HG03066 (cell line): ENCODE measurements at regions not wholly inside any gene's neighbourhood (a gene's known extent, or its start where the extent isn't known, plus 50 kb on each side); places are given as distances from the start of the nearest gene placed in this dataset.

Experiments used
- ATAC-seq: cut with Tn5 transposase; IDR thresholded peaks from one replicate; pipeline ENCODE4 v1.9.1; 2021; ENCODE audit warnings: low read depth; ENCODE audit not compliant: unreplicated experiment

DNA sequence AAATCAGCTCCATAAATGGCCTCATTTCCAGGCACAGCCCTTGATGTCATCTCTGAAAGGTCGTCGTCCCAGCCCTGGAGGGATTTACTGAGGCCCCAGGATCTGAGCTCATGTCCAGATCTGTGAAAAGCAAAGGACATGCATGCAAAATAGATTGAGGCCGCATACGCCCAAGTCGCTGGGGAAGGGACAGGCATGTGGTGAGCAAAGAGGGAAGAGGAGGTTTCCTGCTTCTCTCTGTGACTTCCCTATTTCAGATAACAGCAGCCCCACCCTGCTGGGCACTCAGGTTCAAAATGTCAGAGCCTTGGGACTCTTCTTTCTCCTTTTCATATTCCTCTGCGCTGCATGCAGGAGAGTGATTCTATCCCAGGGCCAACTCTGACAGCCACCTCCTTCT lies 197.2 kb downstream of the ADSS2 start:
- no peak for ATAC-seq

DNA sequence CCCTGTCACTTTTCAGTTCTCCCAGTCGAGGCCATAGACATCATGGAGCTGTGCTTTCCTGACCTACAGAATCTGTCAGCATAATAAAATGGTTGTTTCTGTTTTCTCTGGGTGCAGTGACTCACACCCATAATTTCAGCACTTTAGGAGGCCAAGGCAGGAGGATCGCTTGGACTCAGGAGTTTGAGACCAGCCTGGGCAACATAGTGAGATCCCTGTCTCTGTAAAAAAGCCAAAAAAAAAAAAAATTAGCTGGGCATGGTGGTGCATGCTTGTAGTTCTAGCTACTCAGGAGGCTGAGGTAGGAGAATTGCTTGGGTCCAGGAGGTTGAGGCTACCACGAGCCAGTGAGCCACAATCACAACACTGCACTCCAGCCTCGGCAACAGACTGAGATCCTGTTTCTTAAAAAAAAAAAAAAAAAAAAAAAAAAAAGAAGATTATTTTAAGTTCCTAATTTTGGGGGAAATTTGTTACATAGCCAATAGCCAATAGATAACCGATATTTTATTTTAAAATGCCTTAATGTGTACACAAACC lies 196.2 kb downstream of the ADSS2 start:
- ATAC-seq = no peak

DNA sequence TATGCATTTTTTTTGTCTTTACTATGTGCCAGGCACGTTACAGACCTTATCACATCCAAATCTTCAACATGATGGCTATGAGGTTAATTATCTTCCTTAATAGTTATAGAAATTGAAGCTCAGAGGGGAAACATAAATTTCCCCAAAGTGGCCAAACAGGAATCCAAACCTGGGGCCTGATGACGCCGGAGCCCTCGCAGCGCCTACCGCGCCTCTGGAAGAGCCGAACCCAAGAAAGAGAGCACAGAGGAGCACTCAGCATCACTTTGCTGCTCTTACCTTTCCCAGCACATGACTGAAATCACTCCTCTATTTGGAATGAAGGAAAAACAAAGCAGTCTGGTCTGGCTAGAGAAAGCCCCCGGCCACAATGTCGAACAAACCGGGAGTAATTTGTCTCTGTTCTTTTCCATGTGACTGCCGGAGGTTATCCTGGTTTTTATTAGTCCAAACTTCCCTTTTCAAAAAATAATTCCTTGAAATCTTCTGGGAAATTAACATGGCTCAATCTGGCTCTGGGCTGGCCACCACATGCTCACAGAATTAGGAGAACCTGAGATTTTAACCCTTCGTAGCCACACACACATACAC lies 195.5 kb downstream of the ADSS2 start:
- no peak for ATAC-seq

DNA sequence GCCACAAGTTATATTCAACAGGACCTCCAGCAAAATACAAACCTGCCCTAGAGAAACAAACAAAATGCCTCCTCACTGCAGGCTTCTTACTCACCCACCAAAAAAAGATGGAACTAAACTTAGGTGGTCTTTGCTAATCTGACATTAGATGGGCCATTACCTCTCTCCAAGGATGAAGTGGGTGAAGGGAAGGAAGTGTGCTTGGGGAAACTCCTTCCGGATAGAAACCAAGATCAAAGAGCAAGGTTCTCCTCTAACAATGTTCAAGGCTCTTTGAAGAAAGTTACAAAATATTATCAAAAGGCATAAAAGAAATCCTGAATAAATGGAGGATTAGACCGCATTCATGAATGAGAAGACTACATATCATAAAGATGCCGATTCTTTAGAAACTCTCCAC lies 187.5 kb downstream of the ADSS2 start:
- ATAC-seq = no peak

DNA sequence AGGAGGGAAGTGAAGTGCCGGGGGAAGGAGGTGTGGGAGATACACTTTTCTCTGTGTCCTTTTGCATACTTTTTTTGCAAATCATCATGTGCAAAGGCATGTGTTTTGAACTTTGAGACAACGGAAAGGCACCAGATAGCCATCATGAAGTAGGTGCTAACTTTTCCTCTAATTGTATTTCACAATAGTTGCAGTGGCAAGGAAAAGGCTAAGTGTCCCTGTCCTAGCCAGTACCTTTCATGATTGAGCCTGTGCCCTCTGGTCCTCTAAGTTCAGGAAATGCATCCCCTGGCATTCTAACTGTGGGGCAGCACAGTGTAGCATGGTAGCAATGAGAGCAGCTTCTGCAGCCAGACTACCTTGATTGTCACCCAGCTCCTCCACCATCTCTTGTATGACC lies 186.2 kb downstream of the ADSS2 start:
- ATAC-seq = no peak

DNA sequence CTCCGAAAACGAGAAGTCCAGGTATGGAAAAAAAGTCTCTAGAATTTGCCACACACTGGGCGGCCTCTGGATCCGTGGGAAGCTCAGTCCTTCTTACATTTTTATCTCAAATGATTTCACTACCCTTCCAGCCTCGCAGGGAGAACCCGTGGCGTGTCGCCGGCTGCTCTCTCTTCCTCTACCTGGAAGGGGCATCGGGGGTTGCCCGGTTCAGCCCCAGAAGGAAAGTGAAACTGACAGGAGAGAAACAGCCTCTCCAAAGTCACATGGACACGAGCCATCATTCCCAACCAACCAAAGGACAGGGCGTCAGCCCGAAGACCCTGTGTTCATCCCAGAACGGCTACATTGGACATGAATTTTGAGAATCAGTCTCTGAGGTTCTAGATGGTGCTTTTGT lies 182.5 kb downstream of the ADSS2 start:
- ATAC-seq = no peak

DNA sequence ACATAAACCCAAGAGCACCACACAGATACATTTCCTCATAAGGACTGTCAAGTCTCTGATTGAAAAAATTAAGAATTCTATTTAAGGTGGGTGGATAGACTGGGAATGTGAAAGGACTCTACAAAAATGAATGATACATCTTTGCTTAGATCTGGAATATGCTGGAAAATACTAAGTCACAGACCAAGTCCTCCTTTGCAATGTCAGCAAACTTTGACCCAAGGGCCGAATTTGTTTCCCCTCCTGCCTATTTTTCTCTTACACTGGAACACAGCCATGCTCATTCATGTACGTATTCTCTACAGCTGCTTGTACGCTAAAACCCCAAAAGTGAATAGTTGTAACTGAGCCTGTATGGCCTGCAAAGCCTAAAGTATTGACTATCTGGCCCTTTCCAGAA lies 180.7 kb downstream of the ADSS2 start:
- ATAC-seq = no peak

DNA sequence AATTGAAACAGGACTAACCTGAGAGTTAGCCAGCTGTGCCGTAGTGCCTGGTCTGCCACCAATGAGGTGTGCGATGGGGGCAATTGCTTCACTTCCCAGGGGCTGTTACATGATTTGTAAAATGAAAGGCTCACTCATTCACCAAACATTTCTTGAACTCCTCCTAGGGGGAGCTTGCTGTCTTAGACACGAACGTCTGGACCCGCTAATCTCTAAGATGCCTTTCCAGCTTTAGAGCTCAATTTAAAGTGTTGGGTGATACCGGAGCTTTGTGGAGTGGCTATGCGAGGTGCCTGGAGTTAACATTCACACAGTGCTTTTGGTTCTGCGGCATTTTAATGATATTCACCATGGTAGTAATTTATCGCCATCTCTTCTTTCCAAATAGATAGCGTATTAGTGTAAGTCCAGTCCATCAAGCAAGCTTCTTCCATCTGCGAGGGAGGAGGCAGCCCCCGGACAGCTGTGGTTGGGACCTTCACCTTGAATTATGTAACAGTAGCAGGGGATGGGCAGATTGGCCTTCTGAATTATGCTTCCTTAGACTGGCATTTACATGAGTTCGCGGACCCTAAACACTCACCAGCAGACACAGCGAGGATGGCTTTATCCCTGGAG lies 179.9 kb downstream of the ADSS2 start:
- ATAC-seq = no peak

DNA sequence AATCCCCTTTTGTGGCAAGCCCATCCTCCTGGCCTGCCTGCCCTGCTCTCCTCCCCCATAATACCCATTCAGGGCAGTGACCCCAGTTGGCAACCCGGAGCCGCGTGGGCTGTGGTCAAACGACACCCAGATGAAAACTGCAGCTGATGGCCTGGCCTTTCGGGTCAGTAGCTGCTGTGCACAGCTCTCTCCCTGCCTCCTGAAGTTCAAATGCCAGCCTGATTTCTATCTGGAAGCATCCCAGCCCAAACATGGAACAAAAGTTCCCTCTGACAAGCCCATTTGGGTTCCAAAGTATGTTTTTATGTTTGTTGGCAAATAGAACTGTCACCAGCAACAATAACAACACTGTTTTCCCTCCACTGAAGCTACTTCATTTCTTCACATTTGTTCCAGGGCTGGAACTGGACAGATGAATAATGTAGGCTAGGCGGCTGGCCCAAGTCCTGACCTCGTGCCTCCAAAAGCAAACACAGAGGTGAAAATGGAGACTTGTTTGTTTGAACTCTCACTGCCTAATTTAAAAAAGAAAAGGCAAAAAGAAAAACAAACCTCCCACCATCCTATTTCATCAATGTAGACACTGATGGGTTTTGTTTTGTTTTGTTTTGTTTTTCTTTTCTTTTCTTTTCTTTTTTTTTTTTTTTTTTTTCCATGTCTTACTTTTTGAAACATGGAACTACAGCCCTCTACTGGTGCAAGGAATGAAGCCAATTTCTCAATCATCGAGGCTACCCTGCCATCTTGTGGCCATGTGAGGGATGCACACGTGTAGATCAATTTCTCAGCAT lies 179.0 kb downstream of the ADSS2 start:
- ATAC-seq = peak; percentile 86

DNA sequence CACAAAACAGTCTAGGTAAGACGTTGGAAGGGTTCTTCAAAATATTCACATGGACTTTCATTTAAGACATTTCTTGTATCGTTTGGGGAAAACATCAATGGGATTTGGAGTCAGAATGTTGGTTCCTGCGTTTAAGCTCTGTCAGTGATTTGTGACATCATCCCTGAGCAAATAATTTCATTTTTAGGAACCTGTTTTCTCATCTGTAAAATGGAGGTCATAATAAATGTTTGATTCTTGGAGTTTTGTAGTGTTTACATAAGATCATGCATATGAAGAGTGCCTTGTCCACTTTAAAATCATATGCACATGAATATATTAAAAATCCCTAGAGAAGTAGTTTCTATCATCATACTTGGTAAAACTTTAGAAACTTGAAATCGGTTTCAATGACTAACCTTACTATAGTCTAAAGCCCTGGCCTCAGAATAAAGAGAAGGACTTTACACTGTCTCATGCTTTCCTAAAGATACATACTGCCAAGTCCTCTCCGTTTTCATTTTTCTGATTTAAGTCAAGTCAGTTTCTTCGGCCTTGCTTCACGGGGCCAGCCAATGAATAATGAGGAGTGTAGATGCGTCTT lies 178.4 kb downstream of the ADSS2 start:
- ATAC-seq = no peak

DNA sequence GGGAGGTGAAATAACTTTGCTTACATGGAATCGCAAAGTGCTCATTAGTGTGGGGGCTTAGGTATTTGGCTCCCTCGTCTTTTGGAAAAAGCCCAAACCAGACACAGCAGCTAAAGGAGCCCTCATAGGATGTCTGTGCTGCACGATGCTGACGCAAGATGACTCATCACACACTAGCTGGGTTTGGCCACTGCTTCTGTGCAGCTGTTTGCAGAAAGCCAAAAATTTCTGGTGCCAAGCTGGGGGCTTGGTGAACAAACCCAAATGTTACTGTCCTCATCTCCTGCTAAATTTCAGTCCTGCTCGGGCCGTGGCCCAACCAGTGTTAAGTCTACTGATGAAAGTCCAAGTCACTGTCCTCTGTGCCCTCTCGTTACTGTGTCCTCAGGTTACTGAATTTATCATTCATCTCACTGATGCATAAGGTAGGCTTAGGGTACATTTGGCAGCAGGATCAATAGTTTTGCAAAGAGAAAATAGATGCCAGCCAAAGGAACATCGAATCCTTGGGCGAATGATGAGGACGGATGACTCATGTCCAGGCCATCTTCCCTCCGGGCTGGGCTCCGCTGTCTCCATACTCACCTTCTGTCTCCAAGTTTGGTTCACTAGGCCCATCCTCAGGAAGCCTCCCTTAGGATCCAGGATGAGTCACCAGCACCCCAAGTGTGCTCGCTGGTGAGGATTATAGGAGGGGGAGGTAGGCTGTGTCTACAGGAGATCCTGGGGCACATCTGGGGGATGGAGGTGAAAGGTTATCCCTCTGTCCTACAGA lies 177.7 kb downstream of the ADSS2 start:
- ATAC-seq = no peak

DNA sequence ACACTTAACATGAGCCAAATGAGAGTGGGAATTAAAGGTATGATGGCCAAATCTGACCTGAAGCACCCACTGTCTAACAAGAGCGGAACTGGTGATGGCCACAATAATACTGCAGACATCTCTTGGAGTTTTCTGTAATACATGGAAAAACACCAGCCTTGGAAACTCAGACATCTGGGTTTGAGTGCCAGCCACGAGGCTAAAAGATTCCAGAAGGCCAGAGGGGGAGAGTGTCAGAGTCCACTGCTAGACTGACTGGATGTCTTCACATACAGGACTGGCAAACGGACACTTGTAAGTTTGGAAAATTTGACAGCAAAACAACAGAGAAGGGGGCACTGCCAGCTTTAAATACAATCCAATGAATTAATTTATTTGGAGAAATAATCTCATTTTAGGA lies 175.1 kb downstream of the ADSS2 start:
- no peak for ATAC-seq

DNA sequence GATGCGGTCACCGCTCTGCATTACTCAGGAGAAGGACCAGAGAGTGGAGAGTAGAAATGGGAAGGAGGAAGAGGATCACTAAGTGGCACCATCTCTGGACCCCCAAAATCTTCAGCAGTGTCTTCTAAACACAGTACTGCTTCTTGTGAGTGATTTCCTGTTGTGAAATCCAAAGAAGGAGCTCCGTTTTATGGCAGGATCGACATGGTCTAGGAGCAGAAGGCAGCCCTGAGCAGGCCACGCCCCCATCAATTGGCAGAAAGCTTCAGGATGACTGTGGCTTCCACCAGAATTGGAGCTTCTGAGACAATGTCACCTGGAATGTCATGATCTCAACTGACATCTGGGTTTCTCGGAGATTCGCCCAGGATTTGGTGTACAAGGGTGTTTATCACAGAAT lies 171.5 kb downstream of the ADSS2 start:
- no peak for ATAC-seq

DNA sequence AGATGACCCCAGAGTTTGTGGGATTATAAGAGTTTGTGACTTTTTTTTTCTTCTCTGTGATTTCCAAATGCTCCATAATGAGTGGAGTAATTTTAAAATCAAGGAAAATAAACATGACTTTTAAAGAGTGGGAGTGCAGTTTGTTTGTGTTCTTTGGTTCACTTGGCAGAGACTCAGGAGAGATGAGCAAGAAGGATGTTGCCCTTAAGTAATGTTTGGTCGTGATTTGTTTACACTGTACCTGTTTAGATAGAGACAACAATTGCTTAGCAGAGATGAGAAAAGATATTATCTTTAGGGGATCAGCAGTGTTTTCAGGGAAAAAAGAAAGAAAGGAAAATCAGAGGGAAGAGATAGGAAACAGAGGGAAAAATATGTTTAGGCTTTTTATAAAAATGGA lies 170.8 kb downstream of the ADSS2 start:
- no peak for ATAC-seq

DNA sequence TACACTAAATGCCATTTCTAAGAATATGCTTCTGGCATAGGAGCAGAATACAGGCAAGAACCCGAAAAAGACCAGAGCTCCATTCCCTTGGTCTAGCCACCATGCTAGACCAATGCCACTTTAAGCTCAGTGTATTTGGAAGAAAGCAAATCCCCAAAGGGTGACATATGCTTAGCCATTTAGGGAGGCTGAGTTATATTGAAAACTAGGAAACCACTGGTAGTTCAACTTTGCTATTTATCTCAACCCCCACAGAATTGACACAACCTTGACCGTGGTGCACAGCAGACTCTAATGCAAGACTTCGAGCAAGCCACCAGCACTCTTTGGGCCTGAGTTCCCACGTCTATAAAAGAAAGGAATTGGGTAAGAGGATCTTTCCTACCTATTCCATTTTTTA lies 167.9 kb downstream of the ADSS2 start:
- no peak for ATAC-seq

DNA sequence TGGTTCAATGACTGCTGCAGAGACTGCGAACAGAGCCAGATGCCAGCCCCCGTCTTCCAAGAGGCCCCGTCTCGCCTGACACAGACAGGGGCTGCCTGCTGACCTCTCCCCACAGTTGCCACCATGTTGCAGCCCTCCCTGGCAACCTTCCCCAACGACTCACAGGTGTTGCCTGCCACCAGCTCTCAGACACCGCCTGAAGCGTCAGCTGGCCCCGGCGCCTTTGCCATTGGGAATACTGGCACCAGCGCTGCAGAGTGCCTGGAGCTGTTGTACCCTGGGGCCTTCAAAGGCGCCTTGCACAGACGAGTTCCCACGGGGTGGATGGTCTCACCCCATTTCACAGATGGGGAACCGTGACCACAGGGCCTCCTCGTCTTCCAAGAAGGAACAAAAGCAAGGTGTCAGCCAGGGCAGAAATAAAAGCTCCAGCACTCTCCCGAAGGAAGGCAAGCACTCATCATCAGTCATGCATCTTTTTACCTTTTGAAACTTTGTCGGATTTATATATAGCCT lies 167.0 kb downstream of the ADSS2 start:
- no peak for ATAC-seq

DNA sequence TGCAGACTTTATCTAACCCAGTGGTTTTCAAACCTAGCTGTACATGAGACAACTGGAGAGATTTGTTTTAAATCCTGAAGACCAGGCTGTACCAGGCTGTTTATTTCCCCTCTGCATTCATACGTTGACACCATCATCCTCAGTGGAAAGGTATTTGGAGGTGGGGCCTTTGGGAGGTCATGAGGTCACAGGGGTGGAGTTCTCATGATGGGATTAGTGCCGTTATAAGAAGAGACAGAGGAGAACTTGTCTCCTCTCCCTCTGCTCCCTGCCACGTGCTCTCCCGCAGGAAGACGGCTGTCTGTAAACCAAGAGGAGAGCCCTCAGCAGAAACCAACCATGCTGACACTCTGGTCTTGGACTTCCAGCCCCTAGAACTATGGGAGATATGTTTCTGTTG lies 165.4 kb downstream of the ADSS2 start:
- no peak for ATAC-seq

DNA sequence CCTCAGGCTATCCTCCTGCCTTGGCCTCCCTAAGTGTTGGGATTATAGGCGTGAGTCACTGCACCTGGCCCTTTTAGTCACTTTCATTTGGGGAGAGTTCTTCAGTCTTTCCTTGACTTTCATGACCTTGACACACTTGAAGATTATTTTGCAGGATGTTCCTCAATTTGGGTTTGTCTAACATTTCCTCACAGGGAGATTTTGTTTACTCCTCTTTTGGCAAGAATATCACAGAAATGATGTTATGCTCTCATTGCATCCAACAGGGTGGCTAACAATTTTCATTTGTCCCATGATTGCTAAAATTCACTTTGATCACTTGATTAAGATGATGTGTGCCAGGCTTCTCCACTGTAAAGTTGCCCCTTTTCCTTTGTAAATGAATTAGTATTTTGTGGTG lies 164.0 kb downstream of the ADSS2 start:
- ATAC-seq = no peak

DNA sequence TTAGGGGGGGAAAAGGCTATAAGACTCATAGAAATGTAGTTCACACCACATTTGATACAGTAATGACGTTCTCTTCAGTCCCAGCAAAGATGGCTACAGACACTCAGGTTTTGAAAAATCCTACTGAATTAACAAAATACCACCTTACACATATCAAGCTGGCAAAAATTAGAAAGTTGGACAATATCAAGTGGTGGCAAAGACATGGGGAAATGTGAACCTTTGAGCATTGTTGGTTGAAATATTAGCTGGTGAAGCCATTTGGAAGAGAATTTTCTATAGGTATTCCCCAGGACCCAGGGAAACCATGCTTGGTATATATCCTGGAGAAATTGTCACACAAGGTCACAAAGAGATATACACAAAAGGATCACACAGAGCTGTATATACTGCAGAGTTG lies 163.0 kb downstream of the ADSS2 start:
- no peak for ATAC-seq

DNA sequence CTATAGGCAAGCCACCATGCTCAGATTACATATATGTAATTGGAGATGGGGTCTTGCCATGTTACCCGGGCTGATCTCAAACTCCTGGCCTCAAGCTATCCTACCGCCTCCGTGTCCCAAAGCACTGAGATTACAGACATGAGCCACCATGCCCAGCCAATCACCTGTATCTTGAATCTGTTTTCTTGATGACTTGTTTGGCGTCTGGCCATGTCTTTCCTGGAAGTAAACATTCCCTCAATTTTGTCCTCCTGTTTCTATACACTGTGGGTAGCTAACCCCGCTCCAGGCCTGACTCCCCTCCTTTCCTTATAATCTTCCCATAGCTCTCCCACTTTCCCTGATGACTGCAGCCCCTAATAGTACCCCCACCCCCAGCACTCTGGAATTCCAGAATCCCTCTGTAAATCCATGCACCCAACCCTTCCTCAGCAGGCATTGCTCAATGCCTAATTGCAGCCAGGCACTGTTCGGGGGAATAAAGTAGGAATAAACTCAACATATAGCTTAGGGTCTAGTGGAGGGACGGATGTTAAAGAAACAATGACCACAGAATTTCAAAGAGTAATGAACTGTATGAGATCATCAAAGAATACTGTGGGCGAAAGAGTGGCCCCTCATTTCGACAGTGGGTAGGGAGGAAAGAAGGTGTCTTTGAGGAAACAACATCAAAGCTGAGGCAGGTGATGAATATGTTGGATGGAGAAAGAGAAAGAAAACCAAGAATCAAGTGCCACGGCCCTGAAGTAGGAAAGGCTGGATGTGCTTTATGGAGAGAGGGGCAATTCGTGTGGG lies 161.5 kb downstream of the ADSS2 start:
- no peak for ATAC-seq
